B cell (primary cell): ENCODE measurements at regions not wholly inside any gene's neighbourhood (a gene's known extent, or its start where the extent isn't known, plus 50 kb on each side); places are given as distances from the start of the nearest gene placed in this dataset.

Experiments
- ATAC-seq: fragments of 200-7000 bp; cut with Tn5 transposase; one replicate; pipeline ENCODE4 v1.10.0; 2021; ENCODE audit warnings: low read depth, mild to moderate bottlenecking, moderate number of reproducible peaks, moderate library complexity
- CTCF ChIA-PET: fragments of 350-600 bp; sonication (Branson Sonifier 250); formaldehyde crosslinking; loops from one replicate; lab custom pipeline; 2021; ENCODE audit warnings: antibody characterized with exemption, inconsistent platforms; lab: Charles Lee
- POLR2A ChIA-PET: fragments of 350-600 bp; sonication (Branson Sonifier 250); formaldehyde crosslinking; loops from one replicate; lab custom pipeline; 2021; ENCODE audit warnings: antibody characterized with exemption; lab: Charles Lee
- DNase-seq: peaks from one replicate; pipeline ENCODE4 v3.0.0; 2013
- H2AFZ ChIP-seq: 2 replicates; pipeline ENCODE4 v1.6.1; 2012; ENCODE audit warnings: mild to moderate bottlenecking, low read depth, low read length; ENCODE audit not compliant: insufficient read depth, poor library complexity, severe bottlenecking
- H3K27ac ChIP-seq, 2 donors: 1 replicate in 1 of 2; 2 replicates in 1 of 2; pipeline ENCODE4 v1.5.1; 2012 to 2013; ENCODE audit warnings: low read length in 2 of 2, mild to moderate bottlenecking in 2 of 2, moderate library complexity in 1 of 2
- H3K27me3 ChIP-seq, 4 experiments: fragments of 200-600 bp in 1 of 4; sonication (generic) in 1 of 4; replicated peaks in 1 of 4; 1 replicate in 2 of 4; 2 replicates in 2 of 4; pipeline versions ENCODE4 v1.6.1 to v1.7.0; 2013 to 2016; ENCODE audit warnings: low read length in 3 of 4, mild to moderate bottlenecking in 2 of 4, mixed read lengths in 1 of 4, moderate library complexity in 1 of 4; ENCODE audit not compliant: insufficient read depth in 4 of 4, control insufficient read depth in 3 of 4; ENCODE audit errors: control extremely low read depth in 1 of 4
- H3K36me3 ChIP-seq, 2 experiments: replicated peaks in 1 of 2; 1 replicate in 1 of 2; 2 replicates in 1 of 2; pipeline versions ENCODE4 v1.6.1 to v1.7.1; 2013; ENCODE audit warnings: low read length in 1 of 2; ENCODE audit not compliant: insufficient read depth in 2 of 2, control insufficient read depth in 1 of 2; ENCODE audit errors: control extremely low read depth in 1 of 2, extremely low read depth in 1 of 2
- H3K4me1 ChIP-seq, 2 donors: fragments of 200-600 bp in 1 of 2; sonication (generic) in 1 of 2; 1 replicate in 1 of 2; 2 replicates in 1 of 2; pipeline versions ENCODE4 v1.5.1 to v1.6.1; 2013 to 2017; ENCODE audit warnings: low read length in 2 of 2; ENCODE audit not compliant: control insufficient read depth in 2 of 2, insufficient read depth in 2 of 2
- H3K4me2 ChIP-seq: replicated peaks from 2 replicates; pipeline ENCODE3; 2012; ENCODE audit warnings: mild to moderate bottlenecking, low read depth, low read length; ENCODE audit not compliant: poor library complexity, severe bottlenecking
- H3K4me3 ChIP-seq, 5 experiments: fragments of 200-600 bp in 1 of 5; sonication (generic) in 1 of 5; 1 replicate in 3 of 5; 2 replicates in 2 of 5; pipeline versions ENCODE4 v1.5.1 to v1.7.0; 2011 to 2016; ENCODE audit warnings: low read length in 4 of 5, mild to moderate bottlenecking in 4 of 5, low read depth in 2 of 5, control low read depth in 1 of 5, moderate library complexity in 1 of 5; ENCODE audit not compliant: insufficient read depth in 1 of 5; ENCODE audit errors: control extremely low read depth in 1 of 5, extremely low read depth in 1 of 5
- H3K79me2 ChIP-seq: fragments of 200-600 bp; sonication (generic); one replicate; pipeline ENCODE4 v1.6.0; 2016; ENCODE audit warnings: low read length; ENCODE audit not compliant: control insufficient read depth, insufficient read depth
- H3K9ac ChIP-seq: fragments of 200-600 bp; sonication (generic); 2 replicates; pipeline ENCODE4 v1.6.1; 2017; ENCODE audit warnings: mild to moderate bottlenecking, low read length, moderate library complexity
- H3K9me3 ChIP-seq, 3 donors: one replicate each; pipeline versions ENCODE4 v1.6.1 to v1.7.1; 2013; ENCODE audit warnings: low read length in 2 of 3; ENCODE audit not compliant: control insufficient read depth in 2 of 3, insufficient read depth in 1 of 3; ENCODE audit errors: control extremely low read depth in 1 of 3
- H4K20me1 ChIP-seq: 2 replicates; pipeline ENCODE4 v1.6.0; 2012; ENCODE audit warnings: mild to moderate bottlenecking, low read length; ENCODE audit not compliant: insufficient read depth, control insufficient read depth, poor library complexity, severe bottlenecking
- H3K27ac Mint-ChIP-seq: one replicate; pipeline ENCODE4 v1.8.0; 2021; ENCODE audit warnings: mixed read lengths
- H3K27me3 Mint-ChIP-seq: one replicate; pipeline ENCODE4 v1.8.0; 2021; ENCODE audit warnings: mixed read lengths
- H3K4me1 Mint-ChIP-seq: one replicate; pipeline ENCODE4 v1.8.0; 2021; ENCODE audit warnings: mixed read lengths
- H3K4me3 Mint-ChIP-seq: one replicate; pipeline ENCODE4 v1.8.0; 2021; ENCODE audit warnings: mixed read lengths
- H3K9me3 Mint-ChIP-seq: one replicate; pipeline ENCODE4 v1.8.0; 2022; ENCODE audit warnings: mixed read lengths; ENCODE audit not compliant: insufficient read depth
- CTCF ChIP-seq: fragments of 200-600 bp; IDR thresholded peaks from one replicate; pipeline ENCODE4 v1.8.0; 2022; ENCODE audit warnings: antibody characterized with exemption, mild to moderate bottlenecking
- EZH2 ChIP-seq: IDR thresholded peaks from 2 replicates; pipeline ENCODE4 v1.6.1; 2012; ENCODE audit warnings: borderline replicate concordance, low read depth, mild to moderate bottlenecking, moderate library complexity, low read length; ENCODE audit not compliant: insufficient read depth, poor library complexity, severe bottlenecking
- WGBS: methylation state at CpG from one replicate; pipeline ENCODE4 v1.1.5; 2013; ENCODE audit warnings: missing lambda C conversion rate; ENCODE audit not compliant: insufficient coverage; 5-methylcytosine and 5-hydroxymethylcytosine counted together
- intact Hi-C: fragments of 100-400 bp; cut with micrococcal nuclease; formaldehyde crosslinking; loops from one replicate; pipeline ENCODE4 v1.10.0; 2022

DNA sequence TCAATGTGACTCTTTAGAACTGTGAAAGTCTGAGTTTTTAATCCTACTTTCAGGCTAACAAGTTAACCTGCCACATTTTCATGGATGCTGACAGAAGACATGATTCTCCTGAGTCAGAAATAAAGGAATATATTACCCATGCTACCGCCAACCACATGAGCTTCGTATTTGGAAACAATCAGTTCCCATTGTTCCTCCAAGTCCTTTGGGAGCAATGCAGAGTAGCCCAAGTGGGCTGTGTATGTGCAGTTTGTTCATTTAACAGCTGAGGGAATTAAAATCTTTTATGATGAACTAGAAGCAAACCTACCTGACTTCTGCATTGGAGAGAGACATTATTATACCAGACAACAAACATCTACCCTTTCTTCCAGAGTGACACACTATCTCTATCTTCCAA is 169.3 kb upstream of the BET1 start:
- POLR2A ChIA-PET = no interaction called here

DNA sequence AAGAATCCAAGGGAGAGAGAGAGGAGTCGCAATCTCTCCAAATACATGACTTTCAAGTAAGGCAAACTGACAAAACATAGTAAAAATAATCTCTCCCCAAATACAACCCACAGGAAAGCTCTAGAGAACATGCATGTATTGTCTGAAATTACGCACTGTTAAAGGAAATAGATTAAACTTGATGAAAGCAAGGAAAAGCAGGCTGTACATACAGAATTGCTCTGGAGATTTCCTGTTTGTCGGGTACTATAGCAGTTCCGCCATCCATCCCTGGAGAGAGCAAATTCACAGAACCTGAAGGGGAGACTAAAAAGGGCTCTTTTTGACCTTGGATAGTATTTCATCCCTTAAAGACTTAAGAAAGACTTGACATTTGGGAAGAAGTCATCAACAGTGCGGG is 170.2 kb upstream of the BET1 start:
- WGBS = 78% methylated on average over 3 of the region's 5 CpGs
- Mint-ChIP-seq H3K9me3 (no peaks in the 10 kb centered on the region), H3K4me1 (peaks cover 30% of the 10 kb centered on the region), H3K27ac (no peak overlapping the region), H3K27me3 (peaks cover 5% of the 10 kb centered on the region), H3K4me3 (no peak overlapping the region)
- Histone ChIP-seq H3K4me3 (no peak overlapping the region), H3K36me3 (no peaks in the 10 kb centered on the region), H4K20me1 (no peaks in the 10 kb centered on the region), H2AFZ (no peak overlapping the region), H3K9ac (no peak overlapping the region), H3K79me2 (no peaks in the 10 kb centered on the region), H3K27ac (no peak overlapping the region), H3K4me1 (peaks cover 17 to 19% of the 10 kb centered on the region in 2 donors), H3K4me2 (no peak overlapping the region), H3K27me3 (no peaks in the 10 kb centered on the region), H3K9me3 (no peaks in the 10 kb centered on the region)
- no peak for DNase-seq
- CTCF ChIA-PET = no interaction called here
- TF ChIP-seq CTCF = no peak
- TF ChIP-seq EZH2 = no peak
- intact Hi-C loops = no loop called here
- POLR2A ChIA-PET = no interaction called here
- no peak for ATAC-seq

More for the DNA sequence above, 169.3 kb upstream of the BET1 start:
- Histone ChIP-seq H3K4me1 (peaks cover 23 to 24% of the 10 kb centered on the region in 2 donors), H3K9me3 (no peaks in the 10 kb centered on the region), H3K27me3 (no peaks in the 10 kb centered on the region), H3K27ac (no peak overlapping the region), H2AFZ (no peak overlapping the region), H3K4me2 (no peak overlapping the region), H4K20me1 (no peaks in the 10 kb centered on the region), H3K9ac (no peak overlapping the region), H3K79me2 (no peaks in the 10 kb centered on the region), H3K4me3 (no peak overlapping the region), H3K36me3 (no peaks in the 10 kb centered on the region)
- H3K4me1 Mint-ChIP-seq = peaks cover 35% of the 10 kb centered on the region
- CTCF ChIA-PET = no interaction called here
- WGBS = no CpG with 5 or more reads among the region's 2 CpGs
- ATAC-seq (no peak), DNase-seq (no peak)
- H3K4me3 Mint-ChIP-seq = no peak overlapping the region
- intact Hi-C loops = no loop called here
- no peaks in the 10 kb centered on the region for H3K9me3 Mint-ChIP-seq
- no peak for TF ChIP-seq EZH2
- no peak for TF ChIP-seq CTCF
- H3K27me3 Mint-ChIP-seq = peaks cover 5% of the 10 kb centered on the region
- H3K27ac Mint-ChIP-seq = no peak overlapping the region
